ENCODE measurements at regions not wholly inside any gene's neighbourhood (a gene's known extent, or its start where the extent isn't known, plus 50 kb on each side); places are given as distances from the start of the nearest gene placed in this dataset.
"Not testable (repeated sequence)": the region's sequence is repeated elsewhere in the genome, so short reads cannot be mapped to it uniquely, and the experiment has no call there.

GRCh38 chr6:8623441-8623840, 188.1 kb upstream of the SLC35B3 start:
- no peak for DNase-seq (ENCODE audit: low read depth)

DNA sequence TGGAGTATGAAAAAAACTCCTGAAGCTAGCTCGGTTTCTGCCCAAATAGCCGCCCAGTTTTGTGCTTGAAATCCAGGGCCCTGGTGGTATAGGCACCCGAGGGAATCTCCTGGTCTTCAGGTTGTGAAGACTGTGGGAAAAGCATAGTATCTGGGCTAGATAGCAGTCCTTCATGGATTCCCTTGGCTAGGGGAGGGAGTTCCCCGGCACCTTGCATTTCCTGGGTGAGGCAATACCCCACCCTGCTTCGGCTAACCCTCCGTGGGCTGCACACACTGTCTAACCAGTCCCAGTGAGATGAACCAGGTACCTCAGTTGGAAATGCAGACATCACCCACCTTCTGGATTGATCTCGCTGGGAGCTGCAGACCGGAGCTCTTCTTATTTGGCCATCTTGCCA, 184.5 kb upstream of the SLC35B3 start:
- no peak for DNase-seq (ENCODE audit: low read depth)

DNA sequence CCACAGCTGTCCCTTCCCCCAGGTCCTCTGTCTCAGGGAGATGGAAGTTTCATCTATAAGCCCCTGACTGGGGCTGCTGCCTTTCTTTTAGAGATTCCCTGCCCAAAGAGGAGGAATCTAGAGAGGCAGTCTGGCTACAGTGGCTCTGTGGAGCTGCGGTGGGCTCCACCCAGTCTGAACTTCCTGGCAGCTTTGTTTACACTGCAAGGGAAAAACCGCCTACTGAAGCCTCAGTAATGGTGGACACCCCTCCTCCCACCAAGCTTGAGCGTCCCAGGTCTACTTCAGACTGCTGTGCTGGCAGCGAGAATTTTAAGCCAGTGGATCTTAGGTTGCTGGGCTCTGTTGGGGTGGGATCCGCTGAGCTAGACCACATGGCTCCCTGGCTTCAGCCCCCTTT, 184.1 kb upstream of the SLC35B3 start:
- DNase-seq (ENCODE audit: low read depth): not testable (repeated sequence)

- no peak for DNase-seq (ENCODE audit: low read depth)
Measured at GRCh38 chr6:8608737-8609136, 173.4 kb upstream of the SLC35B3 start.

DNA sequence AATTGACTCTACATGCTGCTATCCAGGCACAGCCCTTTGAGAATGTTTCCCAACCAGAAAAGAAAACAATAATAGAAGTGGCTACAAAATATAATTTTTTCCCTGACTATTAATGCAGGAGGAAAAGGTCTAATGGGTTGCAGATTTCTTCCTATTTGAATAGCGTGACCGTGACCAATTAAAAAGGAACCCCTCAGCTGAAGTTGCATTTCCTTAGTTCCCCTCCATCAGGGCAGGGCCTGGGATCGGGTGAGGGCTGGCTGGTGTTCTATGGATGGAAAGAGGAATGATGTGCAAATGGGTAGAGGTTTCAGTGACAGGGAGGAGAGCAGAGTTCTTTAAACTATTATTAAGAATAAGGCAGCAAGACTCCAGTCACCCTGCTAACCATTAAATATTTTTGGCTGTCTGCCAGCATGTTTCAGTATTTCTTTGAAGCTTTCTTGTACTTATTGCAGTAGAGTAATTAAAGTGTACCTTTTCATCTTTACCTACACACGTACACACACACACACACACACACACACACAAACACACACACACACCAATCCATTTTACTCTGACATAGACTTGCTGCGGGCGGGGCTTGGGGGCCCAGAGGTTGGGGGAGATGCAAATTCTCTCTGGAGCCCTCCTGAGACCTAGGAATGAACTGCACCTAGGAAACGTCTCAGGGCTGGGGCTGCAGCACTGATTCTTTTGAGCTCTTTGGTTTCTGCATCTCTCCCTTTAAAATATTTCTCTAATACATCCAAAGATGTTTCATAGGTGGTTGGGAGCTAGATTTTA, 154.8 kb upstream of the SLC35B3 start:
- no peak for DNase-seq (ENCODE audit: low read depth)

- DNase-seq (ENCODE audit: low read depth): no peak
Measured at GRCh38 chr6:8588176-8588575, 152.8 kb upstream of the SLC35B3 start.

GRCh38 chr6:8583291-8583690, 147.9 kb upstream of the SLC35B3 start:
- DNase-seq (ENCODE audit: low read depth): no peak

DNA sequence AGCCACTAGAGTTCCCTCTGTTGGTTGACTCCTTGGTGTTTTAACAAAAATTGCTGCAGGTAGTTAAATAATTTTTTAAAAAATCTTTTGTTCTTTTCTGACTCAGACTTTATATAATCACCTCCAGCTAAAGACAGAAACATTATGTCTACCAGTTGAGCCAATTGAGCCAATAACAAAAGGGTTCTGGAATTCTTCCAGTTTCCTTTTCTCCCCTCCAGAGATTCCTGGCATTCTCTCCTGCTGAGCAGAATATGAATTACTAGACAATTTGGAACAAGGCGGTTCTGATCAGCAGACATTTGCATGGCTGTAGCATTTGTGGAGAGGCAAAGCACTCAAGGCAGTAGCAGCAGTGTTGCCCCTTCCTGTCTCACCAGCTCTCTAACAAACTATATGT, 144.0 kb upstream of the SLC35B3 start:
- no peak for DNase-seq (ENCODE audit: low read depth)

GRCh38 chr6:8578006-8578405, 142.7 kb upstream of the SLC35B3 start:
- DNase-seq (ENCODE audit: low read depth): no peak

DNA sequence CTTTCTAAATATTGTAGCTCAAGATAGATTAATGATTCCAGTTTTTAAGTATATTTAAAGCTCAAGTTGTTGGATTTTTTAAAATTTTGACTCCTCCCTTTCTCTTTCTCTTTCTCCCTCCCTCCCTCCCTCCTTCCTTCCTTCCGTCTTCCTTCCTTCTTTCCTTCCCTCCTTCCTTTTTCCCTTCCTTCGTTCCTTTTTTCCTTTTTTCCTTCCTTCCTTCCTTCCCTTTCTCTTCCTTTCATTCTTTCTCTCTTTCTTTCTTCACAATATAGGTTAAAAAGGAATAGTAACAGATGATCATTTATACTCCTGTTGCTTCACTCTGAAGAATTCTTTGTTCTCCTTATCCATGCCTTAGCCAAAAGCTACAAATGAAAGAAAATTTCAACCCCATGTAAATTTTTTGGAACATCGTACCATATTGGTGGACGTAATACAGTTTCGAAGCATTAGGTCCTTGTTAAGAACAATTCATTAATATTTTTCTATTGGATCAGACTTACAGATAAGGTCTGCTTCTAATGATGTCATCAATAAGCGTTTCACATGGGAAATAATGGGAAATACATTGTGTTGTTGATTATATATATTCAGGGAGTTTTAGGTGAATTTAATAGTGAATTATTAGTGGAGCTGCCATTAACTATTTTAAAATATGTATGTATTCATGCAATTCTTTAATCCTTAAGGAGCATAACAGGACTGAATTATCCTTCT, 139.6 kb upstream of the SLC35B3 start:
- DNase-seq (ENCODE audit: low read depth): no peak

DNA sequence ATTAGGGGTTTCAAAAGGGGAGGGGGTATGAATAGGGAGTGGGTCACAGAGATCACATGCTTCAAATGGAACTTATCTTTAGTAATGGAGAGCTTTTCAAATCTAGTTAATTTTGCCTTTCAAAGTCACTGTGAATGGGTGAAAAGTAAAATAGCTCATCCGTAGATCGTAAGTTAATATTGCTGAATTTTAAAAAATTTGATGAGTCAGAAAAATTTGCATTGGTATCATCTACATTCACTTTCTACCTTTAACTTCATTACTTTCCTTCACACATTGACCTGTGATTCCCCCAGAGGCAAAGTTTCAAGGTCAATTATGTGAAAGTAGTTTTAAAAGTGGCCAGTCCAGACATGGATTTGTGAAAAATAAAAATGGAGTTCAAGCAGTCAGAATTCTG, 139.0 kb upstream of the SLC35B3 start:
- DNase-seq (ENCODE audit: low read depth): no peak

- no peak for DNase-seq (ENCODE audit: low read depth)
Measured at GRCh38 chr6:8570256-8570920, 135.0 kb upstream of the SLC35B3 start.

DNA sequence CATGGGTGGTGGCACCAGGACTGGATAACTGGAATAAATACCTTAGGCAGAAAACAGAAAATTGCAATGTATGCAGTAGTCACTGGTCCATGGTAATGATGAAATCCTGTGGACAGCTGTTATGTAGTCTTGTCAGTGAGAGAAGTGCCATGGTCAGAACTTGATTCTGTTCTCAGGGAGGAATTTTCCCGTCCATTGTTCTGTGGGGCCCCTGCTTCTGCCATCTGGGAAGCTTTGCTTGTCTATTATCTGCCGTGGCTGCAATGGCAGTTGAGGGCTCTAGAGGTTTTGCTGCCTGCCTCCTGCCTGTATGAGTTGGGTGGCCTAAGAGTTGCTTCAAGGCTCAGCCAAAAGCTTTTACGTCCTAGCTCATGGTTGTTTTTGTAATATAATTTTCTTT, 126.8 kb upstream of the SLC35B3 start:
- no peak for DNase-seq (ENCODE audit: low read depth)

DNA sequence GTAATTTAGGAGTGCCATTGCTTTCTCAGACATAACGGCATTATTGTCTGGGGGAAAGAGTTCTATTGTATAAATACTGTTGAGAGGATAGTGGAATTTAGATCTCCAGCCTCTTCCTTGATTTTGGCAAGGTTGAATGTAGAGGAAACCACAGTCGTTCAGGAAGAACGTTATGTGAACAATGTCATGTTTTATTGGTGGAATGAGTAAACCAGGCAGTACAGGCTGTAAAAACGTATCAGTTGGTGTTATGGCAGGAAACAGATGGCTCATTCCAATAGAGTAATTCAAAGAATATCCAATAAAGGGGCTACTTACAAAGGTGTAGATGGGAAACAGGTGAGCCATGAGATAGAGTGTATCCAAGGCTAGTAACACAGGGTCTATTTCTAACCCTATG, 123.6 kb upstream of the SLC35B3 start:
- DNase-seq (ENCODE audit: low read depth): no peak

GRCh38 chr6:8557014-8557748, 121.8 kb upstream of the SLC35B3 start:
- DNase-seq (ENCODE audit: low read depth): no peak

DNA sequence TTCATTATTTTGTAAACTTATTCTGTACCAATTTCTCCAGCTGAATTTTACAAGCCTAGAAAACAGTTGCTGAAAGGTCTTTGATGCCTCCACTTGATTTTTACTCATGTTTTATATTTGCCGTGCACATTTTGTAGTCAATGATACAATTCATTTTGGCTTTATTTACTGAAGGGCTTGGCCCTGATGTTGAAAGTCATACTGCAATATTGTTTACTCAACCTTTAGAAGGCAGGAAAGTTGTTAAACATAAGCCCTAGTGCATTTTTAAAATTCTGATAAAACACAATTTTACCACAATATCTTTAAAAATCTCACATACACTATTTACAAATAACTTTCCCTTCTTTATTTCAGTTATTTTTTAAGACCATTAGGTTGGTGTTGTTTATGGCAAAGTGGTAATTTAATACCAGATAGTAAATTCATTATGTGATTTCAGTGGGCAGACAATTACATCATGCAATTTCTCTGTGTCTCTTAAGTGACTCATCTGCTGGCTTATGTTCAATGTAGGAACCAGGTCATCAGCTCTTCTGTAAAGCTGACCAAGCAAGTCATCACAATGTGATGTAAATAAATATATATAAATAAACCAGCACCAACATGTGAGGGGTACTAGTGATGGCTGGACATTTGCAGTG, 121.1 kb upstream of the SLC35B3 start:
- DNase-seq (ENCODE audit: low read depth): peak; percentile 9

GRCh38 chr6:8551993-8552392, 116.6 kb upstream of the SLC35B3 start:
- no peak for DNase-seq (ENCODE audit: low read depth)

DNA sequence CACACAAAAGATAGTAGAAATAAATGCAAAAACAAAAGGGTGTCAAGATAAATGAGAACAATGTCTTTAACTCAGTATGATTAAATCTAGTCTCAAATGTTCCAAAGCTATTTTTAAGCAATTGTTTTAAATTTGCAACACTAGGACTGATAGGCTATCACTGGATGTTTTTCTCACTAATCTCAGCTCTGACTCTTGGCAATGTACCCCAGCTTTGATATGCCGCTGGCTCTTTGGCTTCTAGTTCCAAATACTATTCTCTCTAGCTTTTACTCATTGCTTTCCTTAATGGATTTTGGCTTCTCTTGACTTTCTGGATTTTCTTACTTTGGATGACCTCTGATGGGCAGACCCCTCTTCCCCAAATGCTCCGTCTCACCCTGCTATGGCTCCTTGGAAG, 116.0 kb upstream of the SLC35B3 start:
- DNase-seq (ENCODE audit: low read depth): no peak

GRCh38 chr6:8549074-8549790, 113.9 kb upstream of the SLC35B3 start:
- no peak for DNase-seq (ENCODE audit: low read depth)

- no peak for DNase-seq (ENCODE audit: low read depth)
Measured at GRCh38 chr6:8546496-8546895, 111.2 kb upstream of the SLC35B3 start.

DNA sequence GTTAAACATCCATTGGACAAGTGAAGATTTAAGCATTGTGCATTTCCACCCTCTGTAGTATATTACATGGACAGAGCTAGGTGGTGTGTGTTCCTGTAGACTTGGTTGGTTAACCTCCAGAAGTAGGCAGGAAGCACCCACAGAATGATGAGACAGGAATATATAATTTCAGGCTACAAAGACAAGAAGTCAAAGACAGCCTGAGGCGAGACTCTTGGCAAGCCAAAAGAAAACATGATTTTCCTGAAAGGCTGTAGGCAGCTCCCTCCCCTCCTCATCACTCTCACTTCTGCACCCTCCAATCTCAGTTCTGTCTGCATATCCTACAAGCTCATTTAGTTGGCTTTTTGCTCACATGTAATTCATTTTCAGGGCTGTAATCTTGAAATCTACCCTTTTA, 110.0 kb upstream of the SLC35B3 start:
- no peak for DNase-seq (ENCODE audit: low read depth)

Measured in RPMI7951 (cell line).